Neural progenitor cell (in vitro differentiated cells): ENCODE measurements at regions not wholly inside any gene's neighbourhood (a gene's known extent, or its start where the extent isn't known, plus 50 kb on each side); places are given as distances from the start of the nearest gene placed in this dataset.

Experiments used
- EZH2 ChIP-seq: fragments of 200-600 bp; sonication (generic); IDR thresholded peaks from 2 replicates; pipeline ENCODE4 v1.6.1; 2017; ENCODE audit warnings: antibody characterized with exemption, mild to moderate bottlenecking, moderate library complexity
- EZH2phosphoT487 ChIP-seq: fragments of 200-600 bp; sonication (generic); IDR thresholded peaks from 2 replicates; pipeline ENCODE4 v1.6.1; 2017; ENCODE audit warnings: antibody characterized with exemption
- TF ChIP-seq, protein P1 (sequence below): fragments of 200-600 bp; sonication (generic); IDR thresholded peaks from 2 replicates; pipeline ENCODE4 v1.5.1; 2017; ENCODE audit warnings: antibody characterized with exemption, mild to moderate bottlenecking

DNA sequence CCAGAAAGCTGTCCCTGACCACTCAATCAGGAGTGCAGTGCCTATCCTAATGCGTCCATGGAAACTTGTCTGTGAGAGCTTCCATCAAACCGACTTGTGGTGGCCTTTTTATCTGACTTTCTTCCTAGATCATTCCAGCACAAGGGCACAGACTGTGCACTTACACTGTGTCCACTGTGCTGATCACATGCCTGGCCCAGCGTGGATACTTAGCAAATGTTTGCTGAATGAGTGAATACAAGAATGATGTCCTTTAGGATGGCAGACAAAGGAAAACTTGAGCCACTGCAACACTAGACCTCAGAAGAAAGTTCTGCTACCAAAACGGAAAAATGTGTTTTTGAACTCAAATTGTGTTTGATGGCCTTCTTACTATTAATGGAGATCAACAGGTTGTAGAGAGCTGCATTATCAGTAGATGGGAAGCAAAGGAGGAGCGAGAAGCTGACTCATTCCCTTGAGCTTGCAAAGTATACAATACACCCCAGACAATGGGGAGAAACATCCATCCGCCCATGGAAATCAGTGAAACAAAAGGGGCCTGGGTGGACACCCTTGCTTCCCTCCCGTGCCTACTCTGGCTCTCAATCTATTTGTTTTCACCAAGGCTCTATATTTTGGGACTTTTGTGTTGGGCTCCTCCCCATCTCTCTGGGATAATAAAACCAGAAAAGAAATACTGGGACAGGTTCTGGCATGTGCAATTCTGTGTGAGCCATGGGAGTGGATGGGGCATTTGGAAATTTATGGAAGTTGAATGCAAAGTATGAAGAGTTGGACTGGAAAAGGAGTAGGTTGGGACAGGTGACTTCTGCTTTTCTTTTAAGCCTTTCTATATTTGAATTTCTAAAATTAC, 76.2 kb upstream of the ZFAND5 start:
- TF ChIP-seq, protein P1, sequence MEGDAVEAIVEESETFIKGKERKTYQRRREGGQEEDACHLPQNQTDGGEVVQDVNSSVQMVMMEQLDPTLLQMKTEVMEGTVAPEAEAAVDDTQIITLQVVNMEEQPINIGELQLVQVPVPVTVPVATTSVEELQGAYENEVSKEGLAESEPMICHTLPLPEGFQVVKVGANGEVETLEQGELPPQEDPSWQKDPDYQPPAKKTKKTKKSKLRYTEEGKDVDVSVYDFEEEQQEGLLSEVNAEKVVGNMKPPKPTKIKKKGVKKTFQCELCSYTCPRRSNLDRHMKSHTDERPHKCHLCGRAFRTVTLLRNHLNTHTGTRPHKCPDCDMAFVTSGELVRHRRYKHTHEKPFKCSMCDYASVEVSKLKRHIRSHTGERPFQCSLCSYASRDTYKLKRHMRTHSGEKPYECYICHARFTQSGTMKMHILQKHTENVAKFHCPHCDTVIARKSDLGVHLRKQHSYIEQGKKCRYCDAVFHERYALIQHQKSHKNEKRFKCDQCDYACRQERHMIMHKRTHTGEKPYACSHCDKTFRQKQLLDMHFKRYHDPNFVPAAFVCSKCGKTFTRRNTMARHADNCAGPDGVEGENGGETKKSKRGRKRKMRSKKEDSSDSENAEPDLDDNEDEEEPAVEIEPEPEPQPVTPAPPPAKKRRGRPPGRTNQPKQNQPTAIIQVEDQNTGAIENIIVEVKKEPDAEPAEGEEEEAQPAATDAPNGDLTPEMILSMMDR, result no peak
- no peak for TF ChIP-seq EZH2
- TF ChIP-seq EZH2phosphoT487, result no peak
